HEK293T (cell line): ENCODE measurements at regions not wholly inside any gene's neighbourhood (a gene's known extent, or its start where the extent isn't known, plus 50 kb on each side); places are given as distances from the start of the nearest gene placed in this dataset.

ENCODE experiments used
- ARNT ChIP-seq: fragments of 450-650 bp; IDR thresholded peaks from 2 replicates; pipeline ENCODE4 v1.6.1; 2017; ENCODE audit warnings: mild to moderate bottlenecking
- BHLHE40 ChIP-seq: fragments of 450-650 bp; IDR thresholded peaks from 2 replicates; pipeline ENCODE4 v1.6.1; 2016; ENCODE audit warnings: mild to moderate bottlenecking, moderate library complexity, borderline replicate concordance
- ELF4 ChIP-seq: fragments of 450-650 bp; IDR thresholded peaks from 2 replicates; pipeline ENCODE4 v1.6.1; 2017; ENCODE audit warnings: antibody characterized with exemption
- FOXA1 ChIP-seq: fragments of 450-650 bp; IDR thresholded peaks from 2 replicates; pipeline ENCODE4 v1.6.1; 2016; ENCODE audit warnings: mild to moderate bottlenecking
- FOXK2 ChIP-seq: fragments of 450-650 bp; IDR thresholded peaks from 2 replicates; pipeline ENCODE4 v1.6.1; 2016; ENCODE audit warnings: mild to moderate bottlenecking
- FOXM1 ChIP-seq: fragments of 450-650 bp; IDR thresholded peaks from 2 replicates; pipeline ENCODE4 v1.6.1; 2017; ENCODE audit warnings: mild to moderate bottlenecking, borderline replicate concordance
- L3MBTL2 ChIP-seq: fragments of 450-650 bp; conservative IDR thresholded peaks from 2 replicates; pipeline ENCODE4 v1.6.1; 2016; ENCODE audit warnings: mild to moderate bottlenecking
- LEF1 ChIP-seq: fragments of 450-650 bp; IDR thresholded peaks from 2 replicates; pipeline ENCODE4 v1.6.1; 2017; ENCODE audit warnings: mild to moderate bottlenecking, borderline replicate concordance
- PKNOX1 ChIP-seq: fragments of 450-650 bp; IDR thresholded peaks from 2 replicates; pipeline ENCODE4 v1.6.1; 2016
- SP1 ChIP-seq: fragments of 450-650 bp; IDR thresholded peaks from 2 replicates; pipeline ENCODE4 v1.6.1; 2017
- SUZ12 ChIP-seq: fragments of 450-650 bp; IDR thresholded peaks from 2 replicates; pipeline ENCODE4 v1.6.1; 2016; ENCODE audit warnings: mild to moderate bottlenecking
- TARDBP ChIP-seq: fragments of 450-650 bp; IDR thresholded peaks from 2 replicates; pipeline ENCODE4 v1.6.1; 2016
- ZNF384 ChIP-seq: fragments of 450-650 bp; IDR thresholded peaks from 2 replicates; pipeline ENCODE4 v1.6.1; 2016

DNA sequence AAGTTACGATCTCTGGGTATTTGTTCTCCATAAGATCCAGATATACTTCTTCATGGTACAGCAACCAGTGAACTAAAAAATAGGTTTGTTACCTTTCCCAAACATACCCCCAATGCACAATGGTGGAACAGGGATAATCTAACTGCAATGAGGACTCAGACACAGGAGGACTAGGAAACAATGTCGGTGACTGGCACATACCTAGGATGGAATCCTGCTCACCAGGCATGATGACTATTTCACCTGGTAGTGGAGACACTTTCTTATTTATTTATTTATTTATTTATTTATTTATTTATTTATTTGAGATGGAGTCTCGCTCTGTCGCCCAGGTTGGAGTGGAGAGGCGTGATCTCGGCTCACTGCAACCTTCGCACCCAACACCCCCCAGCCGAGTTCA is 159.9 kb upstream of the CCNH start:
- TF ChIP-seq ZNF384 (no peak), PKNOX1 (no peak), SP1 (no peak), ELF4 (no peak), FOXA1 (no peak), FOXK2 (no peak), TARDBP (no peak), LEF1 (no peak), L3MBTL2 (no peak), FOXM1 (no peak), ARNT (no peak), BHLHE40 (no peak), SUZ12 (no peak)
